ENCODE measurements at regions not wholly inside any gene's neighbourhood (a gene's known extent, or its start where the extent isn't known, plus 50 kb on each side); places are given as distances from the start of the nearest gene placed in this dataset.

GRCh38 chr9:32264170-32264864, 120.1 kb upstream of the ACO1 start:
- no peaks in the 10 kb centered on the region for H3K9me3 Mint-ChIP-seq
- H3K4me3 Mint-ChIP-seq: no peak overlapping the region
- no peak for DNase-seq (ENCODE audit: low spot score)
- H3K36me3 Mint-ChIP-seq (ENCODE audit: low read depth): no peaks in the 10 kb centered on the region
- no peak overlapping the region for H3K27ac Mint-ChIP-seq
- no peaks in the 10 kb centered on the region for H3K27me3 Mint-ChIP-seq (ENCODE audit: insufficient read depth)
- intact Hi-C loops (cut with micrococcal nuclease): no loop called here
- H3K4me1 Mint-ChIP-seq (ENCODE audit: low read depth): no peaks in the 10 kb centered on the region

GRCh38 chr9:32265037-32265436, 119.4 kb upstream of the ACO1 start:
- no peaks in the 10 kb centered on the region for H3K27me3 Mint-ChIP-seq (ENCODE audit: insufficient read depth)
- no peaks in the 10 kb centered on the region for H3K4me1 Mint-ChIP-seq (ENCODE audit: low read depth)
- no peak for DNase-seq (ENCODE audit: low spot score)
- no peaks in the 10 kb centered on the region for H3K9me3 Mint-ChIP-seq
- no peak overlapping the region for H3K27ac Mint-ChIP-seq
- no peaks in the 10 kb centered on the region for H3K36me3 Mint-ChIP-seq (ENCODE audit: low read depth)
- intact Hi-C loops (cut with micrococcal nuclease): no loop called here
- H3K4me3 Mint-ChIP-seq: no peak overlapping the region

GRCh38 chr9:32278991-32279390, 105.5 kb upstream of the ACO1 start:
- no peaks in the 10 kb centered on the region for H3K9me3 Mint-ChIP-seq
- no peaks in the 10 kb centered on the region for H3K36me3 Mint-ChIP-seq (ENCODE audit: low read depth)
- H3K4me3 Mint-ChIP-seq: no peak overlapping the region
- intact Hi-C loops (cut with micrococcal nuclease): no loop called here
- H3K27ac Mint-ChIP-seq: no peak overlapping the region
- no peak for DNase-seq (ENCODE audit: low spot score)
- H3K4me1 Mint-ChIP-seq (ENCODE audit: low read depth): no peaks in the 10 kb centered on the region
- no peaks in the 10 kb centered on the region for H3K27me3 Mint-ChIP-seq (ENCODE audit: insufficient read depth)

- no peaks in the 10 kb centered on the region for H3K4me1 Mint-ChIP-seq (ENCODE audit: low read depth)
- intact Hi-C loops (cut with micrococcal nuclease): no loop called here
- DNase-seq (ENCODE audit: low spot score): no peak
- H3K27me3 Mint-ChIP-seq (ENCODE audit: insufficient read depth): no peaks in the 10 kb centered on the region
- H3K9me3 Mint-ChIP-seq: no peaks in the 10 kb centered on the region
- H3K36me3 Mint-ChIP-seq (ENCODE audit: low read depth): no peaks in the 10 kb centered on the region
- no peak overlapping the region for H3K4me3 Mint-ChIP-seq
- no peak overlapping the region for H3K27ac Mint-ChIP-seq
Observed at GRCh38 chr9:32289756-32290155, 94.7 kb upstream of the ACO1 start.

- Mint-ChIP-seq H3K36me3 (ENCODE audit: low read depth) (no peaks in the 10 kb centered on the region), H3K9me3 (no peaks in the 10 kb centered on the region), H3K27ac (no peak overlapping the region), H3K4me3 (no peak overlapping the region), H3K4me1 (ENCODE audit: low read depth) (no peaks in the 10 kb centered on the region), H3K27me3 (ENCODE audit: insufficient read depth) (no peaks in the 10 kb centered on the region)
- intact Hi-C loops (cut with micrococcal nuclease): no loop called here
- DNase-seq (ENCODE audit: low spot score): no peak
Observed at GRCh38 chr9:32291370-32291769, 93.1 kb upstream of the ACO1 start.

- Mint-ChIP-seq H3K36me3 (ENCODE audit: low read depth) (no peaks in the 10 kb centered on the region), H3K27me3 (ENCODE audit: insufficient read depth) (no peaks in the 10 kb centered on the region), H3K9me3 (no peaks in the 10 kb centered on the region), H3K27ac (no peak overlapping the region), H3K4me3 (no peak overlapping the region), H3K4me1 (ENCODE audit: low read depth) (no peaks in the 10 kb centered on the region)
- intact Hi-C loops (cut with micrococcal nuclease): no loop called here
- DNase-seq (ENCODE audit: low spot score): no peak
Observed at GRCh38 chr9:32292611-32293010, 91.8 kb upstream of the ACO1 start.

- intact Hi-C loops (cut with micrococcal nuclease): no loop called here
- no peak overlapping the region for H3K27ac Mint-ChIP-seq
- H3K4me1 Mint-ChIP-seq (ENCODE audit: low read depth): no peaks in the 10 kb centered on the region
- DNase-seq (ENCODE audit: low spot score): no peak
- no peaks in the 10 kb centered on the region for H3K9me3 Mint-ChIP-seq
- H3K27me3 Mint-ChIP-seq (ENCODE audit: insufficient read depth): no peaks in the 10 kb centered on the region
- no peaks in the 10 kb centered on the region for H3K36me3 Mint-ChIP-seq (ENCODE audit: low read depth)
- H3K4me3 Mint-ChIP-seq: no peak overlapping the region
Observed at GRCh38 chr9:32293091-32293490, 91.4 kb upstream of the ACO1 start.

GRCh38 chr9:32294106-32294505, 90.3 kb upstream of the ACO1 start:
- no peak overlapping the region for H3K27ac Mint-ChIP-seq
- H3K4me1 Mint-ChIP-seq (ENCODE audit: low read depth): no peaks in the 10 kb centered on the region
- no peak for DNase-seq (ENCODE audit: low spot score)
- intact Hi-C loops (cut with micrococcal nuclease): no loop called here
- H3K36me3 Mint-ChIP-seq (ENCODE audit: low read depth): no peaks in the 10 kb centered on the region
- H3K27me3 Mint-ChIP-seq (ENCODE audit: insufficient read depth): no peaks in the 10 kb centered on the region
- H3K4me3 Mint-ChIP-seq: no peak overlapping the region
- no peaks in the 10 kb centered on the region for H3K9me3 Mint-ChIP-seq

GRCh38 chr9:32300373-32300772, 84.1 kb upstream of the ACO1 start:
- Mint-ChIP-seq H3K4me1 (ENCODE audit: low read depth) (no peaks in the 10 kb centered on the region), H3K9me3 (no peaks in the 10 kb centered on the region), H3K27me3 (ENCODE audit: insufficient read depth) (peaks cover 4% of the 10 kb centered on the region)

GRCh38 chr9:32304495-32304894, 79.9 kb upstream of the ACO1 start:
- no peak overlapping the region for H3K4me3 Mint-ChIP-seq
- H3K9me3 Mint-ChIP-seq: no peaks in the 10 kb centered on the region
- DNase-seq (ENCODE audit: low spot score): no peak
- peaks cover 4% of the 10 kb centered on the region for H3K27me3 Mint-ChIP-seq (ENCODE audit: insufficient read depth)
- no peaks in the 10 kb centered on the region for H3K4me1 Mint-ChIP-seq (ENCODE audit: low read depth)
- intact Hi-C loops (cut with micrococcal nuclease): no loop called here
- H3K36me3 Mint-ChIP-seq (ENCODE audit: low read depth): no peaks in the 10 kb centered on the region
- H3K27ac Mint-ChIP-seq: no peak overlapping the region

More at GRCh38 chr9:32300373-32300772, 84.1 kb upstream of the ACO1 start:
- no peak overlapping the region for H3K4me3 Mint-ChIP-seq
- H3K27ac Mint-ChIP-seq: no peak overlapping the region
- H3K36me3 Mint-ChIP-seq (ENCODE audit: low read depth): no peaks in the 10 kb centered on the region
- intact Hi-C loops (cut with micrococcal nuclease): no loop called here
- DNase-seq (ENCODE audit: low spot score): no peak

GRCh38 chr9:32306006-32306405, 78.4 kb upstream of the ACO1 start:
- intact Hi-C loops (cut with micrococcal nuclease): no loop called here
- no peak overlapping the region for H3K4me3 Mint-ChIP-seq
- H3K4me1 Mint-ChIP-seq (ENCODE audit: low read depth): no peaks in the 10 kb centered on the region
- peaks cover 2% of the 10 kb centered on the region for H3K27me3 Mint-ChIP-seq (ENCODE audit: insufficient read depth)
- H3K9me3 Mint-ChIP-seq: no peaks in the 10 kb centered on the region
- no peak overlapping the region for H3K27ac Mint-ChIP-seq
- DNase-seq (ENCODE audit: low spot score): no peak
- no peaks in the 10 kb centered on the region for H3K36me3 Mint-ChIP-seq (ENCODE audit: low read depth)

GRCh38 chr9:32319312-32319929, 65.0 kb upstream of the ACO1 start:
- Mint-ChIP-seq H3K27ac (no peak overlapping the region), H3K4me3 (no peak overlapping the region), H3K4me1 (ENCODE audit: low read depth) (no peaks in the 10 kb centered on the region), H3K9me3 (no peaks in the 10 kb centered on the region), H3K36me3 (ENCODE audit: low read depth) (no peaks in the 10 kb centered on the region), H3K27me3 (ENCODE audit: insufficient read depth) (no peaks in the 10 kb centered on the region)
- intact Hi-C loops (cut with micrococcal nuclease): no loop called here
- DNase-seq (ENCODE audit: low spot score): no peak

- intact Hi-C loops (cut with micrococcal nuclease): no loop called here
- Mint-ChIP-seq H3K9me3 (no peaks in the 10 kb centered on the region), H3K36me3 (ENCODE audit: low read depth) (no peaks in the 10 kb centered on the region), H3K4me3 (no peak overlapping the region), H3K27ac (no peak overlapping the region), H3K4me1 (ENCODE audit: low read depth) (no peaks in the 10 kb centered on the region), H3K27me3 (ENCODE audit: insufficient read depth) (peaks cover 5% of the 10 kb centered on the region)
- no peak for DNase-seq (ENCODE audit: low spot score)
Observed at GRCh38 chr9:32322622-32323021, 61.8 kb upstream of the ACO1 start.

- H3K9me3 Mint-ChIP-seq: no peaks in the 10 kb centered on the region
- peaks cover 5% of the 10 kb centered on the region for H3K27me3 Mint-ChIP-seq (ENCODE audit: insufficient read depth)
- no peak for DNase-seq (ENCODE audit: low spot score)
- intact Hi-C loops (cut with micrococcal nuclease): no loop called here
- no peak overlapping the region for H3K4me3 Mint-ChIP-seq
- no peak overlapping the region for H3K27ac Mint-ChIP-seq
- H3K36me3 Mint-ChIP-seq (ENCODE audit: low read depth): no peaks in the 10 kb centered on the region
- no peaks in the 10 kb centered on the region for H3K4me1 Mint-ChIP-seq (ENCODE audit: low read depth)
Observed at GRCh38 chr9:32326146-32326545, 58.3 kb upstream of the ACO1 start.
